ENCODE measurements at regions not wholly inside any gene's neighbourhood (a gene's known extent, or its start where the extent isn't known, plus 50 kb on each side); places are given as distances from the start of the nearest gene placed in this dataset.

DNA sequence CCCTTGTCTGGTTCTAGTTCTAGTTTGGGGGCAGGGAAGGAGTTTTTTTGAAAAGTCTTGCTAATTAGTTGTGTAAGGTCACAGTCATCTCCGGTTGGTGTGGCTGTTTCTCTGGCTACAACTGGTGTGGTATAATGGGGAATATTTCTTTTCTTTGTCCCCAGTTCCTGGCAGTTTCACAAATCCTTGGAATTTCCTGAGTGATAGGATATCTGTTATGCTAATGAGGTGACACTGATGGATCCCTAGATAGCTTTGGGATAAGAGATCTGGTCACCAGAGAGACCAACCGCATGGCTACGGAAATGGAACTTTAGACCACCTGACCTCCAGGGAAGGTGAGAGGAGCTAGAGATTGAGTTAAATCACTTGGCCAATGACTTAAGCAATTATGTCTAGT lies 494.6 kb downstream of the ARHGEF28 start:
- ChIA-PET SMC1A (ENCODE audit: uncharacterized antibody, unreplicated experiment) (interaction anchor here (1.0 kb wide), 1 partner anchor 13 kb away, joined by 4 read pairs; no protein-coding TSS in a partner anchor), POLR2A (no interaction called here), CTCF (no interaction called here), RAD21 (ENCODE audit: unreplicated experiment) (no interaction called here)
- Histone ChIP-seq H3K4me1 (ENCODE audit: control insufficient read depth, insufficient read depth, low read length) (no peaks in the 10 kb centered on the region), H3K9ac (ENCODE audit: control insufficient read depth, insufficient read depth, low read length) (no peak overlapping the region), H3K79me2 (ENCODE audit: control insufficient read depth, insufficient read depth, low read length) (no peaks in the 10 kb centered on the region), H4K20me1 (ENCODE audit: control insufficient read depth, insufficient read depth) (no peaks in the 10 kb centered on the region), H3K4me2 (ENCODE audit: control insufficient read depth, insufficient read depth) (no peak overlapping the region), H3K27ac (ENCODE audit: control insufficient read depth, insufficient read depth) (no peak overlapping the region), H3K36me3 (ENCODE audit: control insufficient read depth in 2 of 2, insufficient read depth in 2 of 2, low read length in 1 of 2) (no peaks in the 10 kb centered on the region), H2AFZ (ENCODE audit: control insufficient read depth, low read depth, low read length) (no peak overlapping the region), H3K4me3 (no peak overlapping the region), H3K9me3 (replicated peaks; ENCODE audit: control insufficient read depth, insufficient read depth, low read length) (no peaks in the 10 kb centered on the region; the same call in 2 of the 3 replicates), H3K27me3 (replicated peaks in 1 of 2; ENCODE audit: control insufficient read depth in 2 of 2, insufficient read depth in 2 of 2, low read length in 1 of 2) (peaks cover 0 to 8% of the 10 kb centered on the region in 2 experiments; a peak in 2 of 4 replicates)
- FAIRE-seq (no peak), DNase-seq (ENCODE audit: low read depth, low spot score) (no peak), ATAC-seq (no peak)
- 83% methylated on average over 3 of the region's 3 CpGs for WGBS (ENCODE audit: insufficient coverage, insufficient replicate concordance, low lambda C conversion rate, missing lambda C conversion rate)
- TF ChIP-seq ZBTB40 (IDR thresholded peaks at IDR 0.05; ENCODE audit: borderline replicate concordance): no peak
- TF ChIP-seq ZNF274 (IDR thresholded peaks at IDR 0.05; ENCODE audit: insufficient read depth, insufficient read length): no peak
- no peak for TF ChIP-seq PML (IDR thresholded peaks at IDR 0.05; ENCODE audit: low read length)
- no peak for TF ChIP-seq TBL1XR1 (IDR thresholded peaks at IDR 0.05; ENCODE audit: low read depth, low read length)
- no peak for TF ChIP-seq SMC3 (IDR thresholded peaks at IDR 0.05; ENCODE audit: borderline replicate concordance, low read length)
- TF ChIP-seq CBX5 (IDR thresholded peaks at IDR 0.05; ENCODE audit: low read depth): no peak
- no peak for TF ChIP-seq SMAD1 (IDR thresholded peaks at IDR 0.05; ENCODE audit: low read depth, partially characterized antibody)
- TF ChIP-seq, protein P1, sequence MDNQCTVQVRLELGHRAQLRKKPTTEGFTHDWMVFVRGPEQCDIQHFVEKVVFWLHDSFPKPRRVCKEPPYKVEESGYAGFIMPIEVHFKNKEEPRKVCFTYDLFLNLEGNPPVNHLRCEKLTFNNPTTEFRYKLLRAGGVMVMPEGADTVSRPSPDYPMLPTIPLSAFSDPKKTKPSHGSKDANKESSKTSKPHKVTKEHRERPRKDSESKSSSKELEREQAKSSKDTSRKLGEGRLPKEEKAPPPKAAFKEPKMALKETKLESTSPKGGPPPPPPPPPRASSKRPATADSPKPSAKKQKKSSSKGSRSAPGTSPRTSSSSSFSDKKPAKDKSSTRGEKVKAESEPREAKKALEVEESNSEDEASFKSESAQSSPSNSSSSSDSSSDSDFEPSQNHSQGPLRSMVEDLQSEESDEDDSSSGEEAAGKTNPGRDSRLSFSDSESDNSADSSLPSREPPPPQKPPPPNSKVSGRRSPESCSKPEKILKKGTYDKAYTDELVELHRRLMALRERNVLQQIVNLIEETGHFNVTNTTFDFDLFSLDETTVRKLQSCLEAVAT (IDR thresholded peaks at IDR 0.05): no peak
- TF ChIP-seq BCL11A (IDR thresholded peaks at IDR 0.05; ENCODE audit: low read depth, low read length): no peak
- TF ChIP-seq IKZF1 (conservative IDR thresholded peaks at IDR 0.05): no peak
- no peak for TF ChIP-seq NFIC (IDR thresholded peaks at IDR 0.05; ENCODE audit: low read depth, low read length)
- no peak for TF ChIP-seq YBX1 (IDR thresholded peaks at IDR 0.05)
- TF ChIP-seq SREBF1 (IDR thresholded peaks at IDR 0.05; ENCODE audit: low read length): no peak
- intact Hi-C loops (cut with micrococcal nuclease; ENCODE audit: unreplicated experiment) (no loop called here), in situ Hi-C loops (cut with MboI) (no loop called here)
- BruUV-seq (replicated peaks): no TSS peak
